H1 (cell line): ENCODE measurements at regions not wholly inside any gene's neighbourhood (a gene's known extent, or its start where the extent isn't known, plus 50 kb on each side); places are given as distances from the start of the nearest gene placed in this dataset.

Experiments used
- CTCF ChIA-PET: fragments of 300-600 bp; sonication (Branson Sonifier 250); formaldehyde crosslinking; loops from one replicate; lab custom pipeline; 2021; ENCODE audit not compliant: partially characterized antibody; lab: Charles Lee
- POLR2A ChIA-PET: fragments of 300-600 bp; sonication (Branson Sonifier 250); formaldehyde crosslinking; loops from one replicate; lab custom pipeline; 2021; ENCODE audit warnings: inconsistent platforms; ENCODE audit not compliant: partially characterized antibody; lab: Charles Lee
- DNase-seq, 2 experiments: peaks; one replicate each; pipeline versions ENCODE4 v3.0.0 to v3.0.0-alpha.2; 2010 to 2022; ENCODE audit warnings: low spot score in 2 of 2, low read depth in 1 of 2, mixed read lengths in 1 of 2
- FAIRE-seq: peaks from 2 replicates; lab custom pipeline; 2011; peaks lifted over from hg19 to GRCh38; lab: Jason Lieb, UNC
- H2AFZ ChIP-seq: 2 replicates; pipeline ENCODE4 v1.8.1; 2012; ENCODE audit warnings: low read length, inconsistent platforms
- H2AK5ac ChIP-seq: 2 replicates; pipeline ENCODE4 v1.6.1; 2013; ENCODE audit warnings: low read depth, low read length
- H2BK120ac ChIP-seq: replicated peaks from 2 replicates; pipeline ENCODE3; 2013; ENCODE audit warnings: low read depth, low read length, inconsistent platforms
- H2BK12ac ChIP-seq: 2 replicates; pipeline ENCODE4 v1.6.1; 2013; ENCODE audit warnings: low read depth, low read length
- H2BK15ac ChIP-seq: 2 replicates; pipeline ENCODE4 v1.6.1; 2013; ENCODE audit warnings: low read length
- H2BK20ac ChIP-seq: 2 replicates; pipeline ENCODE4 v1.6.1; 2013; ENCODE audit warnings: low read length
- H2BK5ac ChIP-seq: 2 replicates; pipeline ENCODE4 v1.6.1; 2013; ENCODE audit warnings: low read depth, low read length
- H3K14ac ChIP-seq: 2 replicates; pipeline ENCODE4 v1.6.1; 2013; ENCODE audit warnings: inconsistent platforms; ENCODE audit not compliant: insufficient read length
- H3K18ac ChIP-seq: 2 replicates; pipeline ENCODE4 v1.6.1; 2013; ENCODE audit warnings: low read length; ENCODE audit errors: extremely low read depth
- H3K23ac ChIP-seq: 2 replicates; pipeline ENCODE4 v1.6.1; 2013; ENCODE audit warnings: inconsistent platforms; ENCODE audit not compliant: insufficient read length
- H3K23me2 ChIP-seq: 2 replicates; pipeline ENCODE4 v1.6.1; 2013; ENCODE audit warnings: low read depth, low read length
- H3K27ac ChIP-seq: 2 replicates; pipeline ENCODE4 v1.6.1; 2011; ENCODE audit warnings: low read depth, low read length, inconsistent platforms
- H3K27me3 ChIP-seq, 4 experiments: replicated peaks in 1 of 4; 1 replicate in 1 of 4; 2 replicates in 3 of 4; pipeline versions ENCODE4 v1.6.1 to v1.8.1; 2011 to 2013; ENCODE audit warnings: low read length in 3 of 4, mild to moderate bottlenecking in 3 of 4, inconsistent platforms in 2 of 4, mixed read lengths in 2 of 4, moderate library complexity in 1 of 4; ENCODE audit not compliant: control insufficient read depth in 3 of 4, insufficient read depth in 3 of 4; ENCODE audit errors: extremely low read depth in 1 of 4
- H3K36me3 ChIP-seq, 4 experiments: 2 replicates each; pipeline versions ENCODE4 v1.6.1 to v1.8.1; 2011 to 2013; ENCODE audit warnings: mild to moderate bottlenecking in 4 of 4, low read length in 3 of 4, moderate library complexity in 2 of 4, control low read depth in 1 of 4, inconsistent platforms in 1 of 4; ENCODE audit not compliant: insufficient read depth in 4 of 4, control insufficient read depth in 2 of 4
- H3K4ac ChIP-seq: replicated peaks from 2 replicates; pipeline ENCODE3; 2013; ENCODE audit warnings: low read length, low read depth, mixed read lengths, inconsistent platforms; ENCODE audit not compliant: insufficient read length
- H3K4me1 ChIP-seq, 4 experiments: replicated peaks in 1 of 4; 1 replicate in 1 of 4; 2 replicates in 3 of 4; pipeline versions ENCODE4 v1.6.1 to v1.8.1; 2011 to 2013; ENCODE audit warnings: low read length in 3 of 4, inconsistent platforms in 2 of 4, mixed read lengths in 1 of 4; ENCODE audit not compliant: insufficient read depth in 4 of 4, control insufficient read depth in 3 of 4
- H3K4me2 ChIP-seq, 2 experiments: 2 replicates each; pipeline versions ENCODE4 v1.6.1 to v1.8.1; 2011 to 2013; ENCODE audit warnings: low read depth in 2 of 2, low read length in 2 of 2, control low read depth in 1 of 2, inconsistent platforms in 1 of 2, mild to moderate bottlenecking in 1 of 2; ENCODE audit not compliant: insufficient read depth in 1 of 2
- H3K4me3 ChIP-seq, 4 experiments: fragments of 200-600, 300-600 bp in 1 of 4; sonication (generic), shearing (Covaris generic), sonication (Bioruptor Twin) in 1 of 4; 2 replicates each; pipeline versions ENCODE4 v1.5.1 to v1.8.1; 2011 to 2016; ENCODE audit warnings: low read length in 4 of 4, low read depth in 3 of 4, control low read depth in 2 of 4, inconsistent platforms in 2 of 4, mild to moderate bottlenecking in 2 of 4, mixed read lengths in 1 of 4, moderate library complexity in 1 of 4; ENCODE audit not compliant: insufficient read depth in 2 of 4; ENCODE audit errors: extremely low read depth in 1 of 4
- H3K56ac ChIP-seq: replicated peaks from 2 replicates; pipeline ENCODE3; 2013; ENCODE audit warnings: low read depth, mild to moderate bottlenecking, mixed read lengths, low read length, inconsistent platforms; ENCODE audit not compliant: insufficient read length
- H3K79me1 ChIP-seq: 2 replicates; pipeline ENCODE4 v1.6.1; 2013; ENCODE audit warnings: low read depth, low read length, control low read depth
- H3K79me2 ChIP-seq, 2 experiments: 2 replicates each; pipeline versions ENCODE4 v1.6.1 to v1.8.1; 2012 to 2013; ENCODE audit warnings: low read length in 2 of 2, mild to moderate bottlenecking in 2 of 2, inconsistent platforms in 1 of 2; ENCODE audit not compliant: insufficient read depth in 2 of 2, control insufficient read depth in 1 of 2
- H3K9ac ChIP-seq, 4 experiments: replicated peaks in 1 of 4; 1 replicate in 1 of 4; 2 replicates in 3 of 4; pipeline versions ENCODE4 v1.6.1 to v1.8.1; 2011 to 2013; ENCODE audit warnings: low read depth in 3 of 4, low read length in 3 of 4, control low read depth in 2 of 4, mild to moderate bottlenecking in 2 of 4, moderate library complexity in 2 of 4, inconsistent platforms in 1 of 4; ENCODE audit errors: extremely low read depth in 1 of 4
- H3K9me3 ChIP-seq, 2 experiments: 2 replicates each; pipeline versions ENCODE4 v1.6.1 to v1.8.1; 2012 to 2013; ENCODE audit warnings: mild to moderate bottlenecking in 2 of 2, moderate library complexity in 2 of 2, control low read depth in 1 of 2, inconsistent platforms in 1 of 2, low read depth in 1 of 2, low read length in 1 of 2, mixed read lengths in 1 of 2; ENCODE audit not compliant: insufficient read depth in 2 of 2
- H4K20me1 ChIP-seq, 2 experiments: replicated peaks in 1 of 2; 2 replicates each; pipeline versions ENCODE3 to v1.8.1; 2011 to 2013; ENCODE audit warnings: inconsistent platforms in 2 of 2, low read length in 2 of 2, mild to moderate bottlenecking in 1 of 2; ENCODE audit not compliant: insufficient read depth in 2 of 2, control insufficient read depth in 1 of 2
- H4K5ac ChIP-seq: 2 replicates; pipeline ENCODE4 v1.6.1; 2013; ENCODE audit warnings: low read length, low read depth, mixed read lengths, inconsistent platforms; ENCODE audit not compliant: insufficient read length
- H4K8ac ChIP-seq: 2 replicates; pipeline ENCODE4 v1.8.0; 2013; ENCODE audit warnings: mild to moderate bottlenecking, moderate library complexity, low read length, inconsistent platforms; ENCODE audit not compliant: insufficient read depth; ENCODE audit errors: extremely low read depth
- H4K91ac ChIP-seq: replicated peaks from 2 replicates; pipeline ENCODE3; 2013; ENCODE audit warnings: low read length, mixed read lengths, inconsistent platforms; ENCODE audit not compliant: insufficient read length
- ATF2 ChIP-seq: IDR thresholded peaks from 2 replicates; pipeline ENCODE4 v1.6.1; 2012; ENCODE audit warnings: low read length, inconsistent platforms
- CEBPB ChIP-seq: IDR thresholded peaks from 2 replicates; pipeline ENCODE4 v1.6.1; 2012; ENCODE audit warnings: low read depth, low read length
- CHD2 ChIP-seq: IDR thresholded peaks from 2 replicates; pipeline ENCODE4 v1.6.1; 2012; ENCODE audit warnings: low read length, improper control_type of control experiment
- E2F6 ChIP-seq: IDR thresholded peaks from 2 replicates; pipeline ENCODE4 v1.6.1; 2012; ENCODE audit warnings: inconsistent platforms
- EGR1 ChIP-seq: IDR thresholded peaks from 2 replicates; pipeline ENCODE4 v1.6.1; 2011; ENCODE audit warnings: low read depth, low read length, borderline replicate concordance
- JUND ChIP-seq: IDR thresholded peaks from 2 replicates; pipeline ENCODE4 v1.6.1; 2011; ENCODE audit warnings: mild to moderate bottlenecking, improper control_type of control experiment, low read length
- POU5F1 ChIP-seq: IDR thresholded peaks from 2 replicates; pipeline ENCODE4 v1.6.1; 2011; ENCODE audit warnings: low read depth, mild to moderate bottlenecking, low read length, moderate library complexity
- RBBP5 ChIP-seq: IDR thresholded peaks from 2 replicates; pipeline ENCODE4 v1.7.1; 2012; ENCODE audit warnings: low read depth, mild to moderate bottlenecking, inconsistent platforms, low read length, moderate library complexity, borderline replicate concordance
- RXRA ChIP-seq: IDR thresholded peaks from 2 replicates; pipeline ENCODE4 v1.6.1; 2011; ENCODE audit warnings: low read depth, mild to moderate bottlenecking, low read length, moderate library complexity; ENCODE audit not compliant: insufficient read depth
- SIN3A ChIP-seq, 2 experiments: IDR thresholded peaks in 1 of 2; conservative IDR thresholded peaks in 1 of 2; 2 replicates each; pipeline ENCODE4 v1.6.1; 2011 to 2012; ENCODE audit warnings: low read length in 2 of 2, improper control_type of control experiment in 1 of 2, low read depth in 1 of 2, mild to moderate bottlenecking in 1 of 2
- SP2 ChIP-seq: IDR thresholded peaks from 2 replicates; pipeline ENCODE4 v1.6.1; 2012; ENCODE audit warnings: mild to moderate bottlenecking, low read length, inconsistent platforms
- SP4 ChIP-seq: IDR thresholded peaks from 2 replicates; pipeline ENCODE4 v1.6.1; 2012; ENCODE audit warnings: low read length, inconsistent platforms
- YY1 ChIP-seq: IDR thresholded peaks from 2 replicates; pipeline ENCODE4 v1.6.1; 2011; ENCODE audit warnings: low read depth, mild to moderate bottlenecking, low read length
- WGBS, 2 experiments: shearing (Covaris generic) in 1 of 2; methylation state at CpG; one replicate each; pipeline versions ENCODE4 v1.1.6 to v1.1.7; 2013 to 2015; ENCODE audit warnings: low lambda C conversion rate in 2 of 2, mixed read lengths in 2 of 2, inconsistent platforms in 1 of 2, low coverage in 1 of 2, missing lambda C conversion rate in 1 of 2; ENCODE audit not compliant: insufficient replicate concordance in 2 of 2, insufficient coverage in 1 of 2, insufficient read length in 1 of 2; ENCODE audit errors: extremely low coverage in 1 of 2, missing lambda C conversion rate in 1 of 2; 5-methylcytosine and 5-hydroxymethylcytosine counted together

GRCh38 chr3:14037211-14037610 lies 87.5 kb downstream of the CHCHD4 start:
- no peak overlapping the region for H3K4me3 ChIP-seq
- no peak overlapping the region for H2BK12ac ChIP-seq
- no peak overlapping the region for H2BK120ac ChIP-seq
- no peak overlapping the region for H4K91ac ChIP-seq
- no peak overlapping the region for H4K5ac ChIP-seq
- 96% methylated on average over 5 of the region's 22 CpGs; no CpG with 5 or more reads in 1 of the 2 experiments for WGBS, 2 experiments
- ChIA-PET POLR2A (no interaction called here), CTCF (no interaction called here)
- H3K56ac ChIP-seq = no peak overlapping the region
- H2AK5ac ChIP-seq = no peak overlapping the region
- no peak overlapping the region for H3K9ac ChIP-seq
- H2BK20ac ChIP-seq = no peak overlapping the region
- H3K79me1 ChIP-seq = no peaks in the 10 kb centered on the region
- H3K27ac ChIP-seq = no peak overlapping the region
- H3K4me2 ChIP-seq = no peak overlapping the region
- no peak overlapping the region for H2BK5ac ChIP-seq
- no peak overlapping the region for H4K8ac ChIP-seq
- no peaks in the 10 kb centered on the region; a peak in 1 of 8 replicates for H3K36me3 ChIP-seq
- no peaks in the 10 kb centered on the region for H3K4me1 ChIP-seq
- H3K14ac ChIP-seq = no peak overlapping the region
- H3K9me3 ChIP-seq = peaks cover 11 to 14% of the 10 kb centered on the region in 2 experiments; a peak in 3 of 4 replicates
- H3K79me2 ChIP-seq = no peaks in the 10 kb centered on the region
- H2AFZ ChIP-seq = no peak overlapping the region
- H3K4ac ChIP-seq = no peak overlapping the region
- H3K27me3 ChIP-seq = no peaks in the 10 kb centered on the region
- no peak for DNase-seq
- no peak overlapping the region for H3K18ac ChIP-seq
- no peak overlapping the region for H2BK15ac ChIP-seq
- no peaks in the 10 kb centered on the region for H3K23me2 ChIP-seq
- H4K20me1 ChIP-seq = no peaks in the 10 kb centered on the region
- no peak for FAIRE-seq
- no peak overlapping the region for H3K23ac ChIP-seq
- no peak for TF ChIP-seq CEBPB
- no peak for TF ChIP-seq EGR1
- TF ChIP-seq RXRA = no peak
- no peak for TF ChIP-seq POU5F1
- TF ChIP-seq CHD2 = no peak
- no peak for TF ChIP-seq YY1
- no peak for TF ChIP-seq SIN3A (conservative IDR thresholded peaks at IDR 0.05 in 1 of 2, IDR thresholded peaks at IDR 0.05 in 1 of 2; ENCODE audit: low read depth in 1 of 2, low read length in 2 of 2)
- no peak for TF ChIP-seq RBBP5
- TF ChIP-seq JUND = no peak
- TF ChIP-seq E2F6 = no peak
- no peak for TF ChIP-seq SP4
- no peak for TF ChIP-seq SP2
- TF ChIP-seq ATF2 = no peak
